ENCODE measurements at regions not wholly inside any gene's neighbourhood (a gene's known extent, or its start where the extent isn't known, plus 50 kb on each side); places are given as distances from the start of the nearest gene placed in this dataset.

DNA sequence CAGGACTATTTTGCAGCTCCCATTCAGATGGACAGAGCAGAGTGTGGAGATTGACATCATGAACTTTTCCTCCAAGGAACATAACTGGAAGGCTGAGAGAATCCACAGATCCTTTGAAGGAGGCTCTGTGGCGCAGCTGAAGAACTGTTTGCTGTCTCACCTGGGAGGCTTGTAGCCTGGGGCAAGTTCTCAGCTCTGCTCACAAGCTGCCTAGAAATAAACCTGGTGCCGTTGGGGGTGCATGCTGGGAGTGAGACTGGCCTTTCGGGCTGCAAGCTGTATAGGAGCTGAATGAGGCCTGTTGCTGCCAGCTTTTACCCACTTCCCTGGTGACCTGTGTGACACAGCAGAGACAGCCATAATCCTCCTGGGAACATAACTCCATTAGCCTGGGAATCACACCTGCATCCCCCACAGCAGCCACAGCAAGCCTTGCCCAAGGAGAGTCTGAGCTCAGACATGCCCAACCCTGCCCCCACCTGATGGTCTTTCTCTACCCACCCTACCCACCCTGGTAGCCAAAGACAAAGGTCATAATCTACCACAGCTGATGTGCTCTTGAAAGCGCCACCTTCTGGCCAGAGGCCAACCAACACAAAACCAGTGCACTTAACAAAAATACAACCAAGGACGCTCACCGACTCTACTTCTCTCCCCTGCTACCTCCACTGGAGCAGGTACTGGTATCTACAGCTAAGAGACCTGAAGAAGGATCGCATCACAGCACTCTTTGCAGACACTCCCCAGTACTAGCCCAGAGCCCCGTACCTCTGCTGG is 205.1 kb upstream of the MRPS30 start:
- no peaks in the 10 kb centered on the region for H3K27me3 ChIP-seq
- H3K9ac ChIP-seq (ENCODE audit: low read depth in 2 of 2, low read length in 2 of 2) = no peak overlapping the region
- no peak overlapping the region for H3K4me3 ChIP-seq
- intact Hi-C loops (cut with DNase I) = no loop called here
- H3K4me1 ChIP-seq = no peaks in the 10 kb centered on the region
- H3K9me3 ChIP-seq = no peaks in the 10 kb centered on the region
- no peak for DNase-seq
- no peak for TF ChIP-seq CTCF (IDR thresholded peaks at IDR 0.05)
- H3K27ac ChIP-seq = no peak overlapping the region
- H3K36me3 ChIP-seq = no peaks in the 10 kb centered on the region

GRCh38 chr5:44574678-44575077 is 185.5 kb upstream of the FGF10 start:
- no peaks in the 10 kb centered on the region for H3K36me3 ChIP-seq
- no peak overlapping the region for H3K9ac ChIP-seq (ENCODE audit: low read depth in 2 of 2, low read length in 2 of 2)
- DNase-seq = no peak
- no peaks in the 10 kb centered on the region for H3K9me3 ChIP-seq
- TF ChIP-seq CTCF (IDR thresholded peaks at IDR 0.05) = no peak
- no peak overlapping the region for H3K4me3 ChIP-seq
- no peaks in the 10 kb centered on the region for H3K27me3 ChIP-seq
- no peak overlapping the region for H3K27ac ChIP-seq
- H3K4me1 ChIP-seq = no peaks in the 10 kb centered on the region
- intact Hi-C loops (cut with DNase I) = no loop called here

DNA sequence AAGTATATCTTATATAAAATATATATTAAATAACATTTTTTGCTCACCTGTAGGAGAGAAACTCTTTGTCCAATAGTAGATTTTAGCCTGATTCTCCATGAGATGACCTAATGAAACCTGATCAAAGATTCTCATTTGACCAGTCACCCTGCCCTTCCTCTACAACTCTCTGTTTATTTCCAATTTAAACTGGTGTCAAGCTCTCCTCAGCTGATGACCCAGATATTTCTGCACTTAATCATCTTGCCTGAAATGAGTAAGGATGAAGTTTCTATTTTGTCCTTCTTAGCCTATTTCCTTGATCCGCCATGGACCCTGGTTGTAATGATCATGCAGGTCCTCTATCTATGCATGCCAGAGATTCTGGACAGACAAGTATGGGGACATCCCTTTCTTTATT is 179.3 kb upstream of the FGF10 start:
- Histone ChIP-seq H3K36me3 (no peaks in the 10 kb centered on the region), H3K27me3 (no peaks in the 10 kb centered on the region), H3K9ac (ENCODE audit: low read depth in 2 of 2, low read length in 2 of 2) (no peak overlapping the region), H3K27ac (no peak overlapping the region), H3K9me3 (no peaks in the 10 kb centered on the region), H3K4me3 (no peak overlapping the region), H3K4me1 (no peaks in the 10 kb centered on the region)
- DNase-seq = no peak
- no peak for TF ChIP-seq CTCF (IDR thresholded peaks at IDR 0.05)
- intact Hi-C loops (cut with DNase I) = no loop called here

- Histone ChIP-seq H3K4me3 (no peak overlapping the region), H3K4me1 (no peaks in the 10 kb centered on the region), H3K27me3 (no peaks in the 10 kb centered on the region), H3K27ac (no peak overlapping the region), H3K9me3 (no peaks in the 10 kb centered on the region), H3K9ac (ENCODE audit: low read depth in 2 of 2, low read length in 2 of 2) (no peak overlapping the region), H3K36me3 (no peaks in the 10 kb centered on the region)
- DNase-seq = no peak
- intact Hi-C loops (cut with DNase I) = no loop called here
- TF ChIP-seq CTCF (IDR thresholded peaks at IDR 0.05) = no peak
Observed at GRCh38 chr5:44565902-44566301, 176.7 kb upstream of the FGF10 start.

- TF ChIP-seq CTCF (IDR thresholded peaks at IDR 0.05) = no peak
- no peak for DNase-seq
- H3K27ac ChIP-seq = no peak overlapping the region
- no peak overlapping the region for H3K9ac ChIP-seq (ENCODE audit: low read depth in 2 of 2, low read length in 2 of 2)
- intact Hi-C loops (cut with DNase I) = no loop called here
- H3K4me1 ChIP-seq = no peaks in the 10 kb centered on the region
- no peaks in the 10 kb centered on the region for H3K27me3 ChIP-seq
- H3K36me3 ChIP-seq = no peaks in the 10 kb centered on the region
- no peak overlapping the region for H3K4me3 ChIP-seq
- no peaks in the 10 kb centered on the region for H3K9me3 ChIP-seq
Observed at GRCh38 chr5:44565360-44565759, 176.1 kb upstream of the FGF10 start.

All from colonic mucosa (tissue), 4 donors.